Gastroesophageal sphincter (tissue), 4 donors: ENCODE measurements at regions not wholly inside any gene's neighbourhood (a gene's known extent, or its start where the extent isn't known, plus 50 kb on each side); places are given as distances from the start of the nearest gene placed in this dataset.

Source experiments
- ATAC-seq: fragments of 150-250 bp; one replicate; pipeline ENCODE4 v1.9.1; 2016; ENCODE audit warnings: mild to moderate bottlenecking, moderate library complexity
- H3K27ac ChIP-seq, 4 donors: fragments of 200-600 bp; sonication (generic) in 3 of 4; 1 replicate in 3 of 4; 2 replicates in 1 of 4; pipeline ENCODE4 v1.5.1; 2016 to 2019
- H3K27me3 ChIP-seq: fragments of 200-600 bp; sonication (generic); one replicate; pipeline ENCODE4 v1.5.1; 2019
- H3K36me3 ChIP-seq, 2 donors: fragments of 200-600 bp; sonication (generic); one replicate each; pipeline ENCODE4 v1.5.1; 2019; ENCODE audit warnings: control low read depth in 1 of 2
- H3K4me1 ChIP-seq, 3 donors: fragments of 200-600 bp; sonication (generic); 1 replicate in 2 of 3; 2 replicates in 1 of 3; pipeline ENCODE4 v1.5.1; 2016 to 2019; ENCODE audit warnings: control low read depth in 2 of 3
- H3K4me3 ChIP-seq, 2 donors: fragments of 200-600 bp; sonication (generic); one replicate each; pipeline ENCODE4 v1.5.1; 2019; ENCODE audit warnings: mild to moderate bottlenecking in 1 of 2, moderate library complexity in 1 of 2
- H3K9me3 ChIP-seq, 3 donors: fragments of 200-600 bp; sonication (generic); one replicate each; pipeline ENCODE4 v1.5.1; 2017 to 2019; ENCODE audit warnings: control low read depth in 2 of 3
- EP300 ChIP-seq: sonication (generic); formaldehyde crosslinking; IDR thresholded peaks from one replicate; pipeline ENCODE4 v1.6.1; 2017; ENCODE audit warnings: antibody characterized with exemption, mild to moderate bottlenecking
- POLR2A ChIP-seq, 2 donors: fragments of 450-650 bp; IDR thresholded peaks; one replicate each; pipeline ENCODE4 v1.6.1; 2017; ENCODE audit warnings: antibody characterized with exemption in 2 of 2, mild to moderate bottlenecking in 2 of 2, moderate library complexity in 1 of 2
- POLR2AphosphoS5 ChIP-seq: sonication (generic); formaldehyde crosslinking; IDR thresholded peaks from one replicate; pipeline ENCODE4 v1.6.1; 2017; ENCODE audit warnings: antibody characterized with exemption
- WGBS, 2 donors: methylation state at CpG; one replicate each; pipeline ENCODE4 v1.1.5; 2018; ENCODE audit warnings: low coverage in 1 of 2; 5-methylcytosine and 5-hydroxymethylcytosine counted together
- TF ChIP-seq, protein P1 (sequence below), 4 experiments: fragments of 200-600 bp in 2 of 4; fragments of 450-650 bp in 2 of 4; sonication (generic) in 1 of 4; IDR thresholded peaks; one replicate each; pipeline ENCODE4 v1.5.1; 2017 to 2019; ENCODE audit warnings: antibody characterized with exemption in 4 of 4, mild to moderate bottlenecking in 2 of 4, moderate library complexity in 2 of 4

DNA sequence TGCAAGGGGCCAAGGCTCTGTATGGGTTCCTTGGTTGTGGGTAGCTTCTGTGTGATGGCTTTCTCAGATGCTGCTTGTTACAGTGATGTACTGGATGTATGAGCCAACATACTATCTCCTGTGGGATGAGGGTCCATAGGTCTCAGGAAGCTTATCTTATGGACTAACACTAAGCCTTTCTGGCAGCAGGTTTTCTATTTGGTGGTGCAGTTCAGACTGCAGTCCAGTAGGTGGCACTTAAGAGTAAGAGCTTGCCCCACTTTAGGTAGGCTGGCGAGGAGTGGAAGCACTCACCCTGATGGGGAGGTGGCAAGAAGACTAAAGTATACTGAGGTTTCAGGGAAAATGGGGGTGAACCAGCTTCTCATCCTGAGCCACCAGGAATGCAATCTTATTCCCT, 306.7 kb upstream of the MAOA start:
- H3K27me3 ChIP-seq, result no peaks in the 10 kb centered on the region
- H3K4me1 ChIP-seq, result no peaks in the 10 kb centered on the region
- 20% methylated on average over 1 of the region's 1 CpG; no CpG with 5 or more reads in 1 of the 2 donors for WGBS, 2 donors
- ATAC-seq, result no peak
- TF ChIP-seq, protein P1, sequence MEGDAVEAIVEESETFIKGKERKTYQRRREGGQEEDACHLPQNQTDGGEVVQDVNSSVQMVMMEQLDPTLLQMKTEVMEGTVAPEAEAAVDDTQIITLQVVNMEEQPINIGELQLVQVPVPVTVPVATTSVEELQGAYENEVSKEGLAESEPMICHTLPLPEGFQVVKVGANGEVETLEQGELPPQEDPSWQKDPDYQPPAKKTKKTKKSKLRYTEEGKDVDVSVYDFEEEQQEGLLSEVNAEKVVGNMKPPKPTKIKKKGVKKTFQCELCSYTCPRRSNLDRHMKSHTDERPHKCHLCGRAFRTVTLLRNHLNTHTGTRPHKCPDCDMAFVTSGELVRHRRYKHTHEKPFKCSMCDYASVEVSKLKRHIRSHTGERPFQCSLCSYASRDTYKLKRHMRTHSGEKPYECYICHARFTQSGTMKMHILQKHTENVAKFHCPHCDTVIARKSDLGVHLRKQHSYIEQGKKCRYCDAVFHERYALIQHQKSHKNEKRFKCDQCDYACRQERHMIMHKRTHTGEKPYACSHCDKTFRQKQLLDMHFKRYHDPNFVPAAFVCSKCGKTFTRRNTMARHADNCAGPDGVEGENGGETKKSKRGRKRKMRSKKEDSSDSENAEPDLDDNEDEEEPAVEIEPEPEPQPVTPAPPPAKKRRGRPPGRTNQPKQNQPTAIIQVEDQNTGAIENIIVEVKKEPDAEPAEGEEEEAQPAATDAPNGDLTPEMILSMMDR (IDR thresholded peaks at IDR 0.05), result peak in 1 of 4 experiments; percentile 44
- TF ChIP-seq EP300, result no peak
- TF ChIP-seq POLR2AphosphoS5, result no peak
- TF ChIP-seq POLR2A (IDR thresholded peaks at IDR 0.05), result no peak
- no peak overlapping the region for H3K4me3 ChIP-seq
- no peak overlapping the region for H3K27ac ChIP-seq
- no peaks in the 10 kb centered on the region for H3K9me3 ChIP-seq
- no peaks in the 10 kb centered on the region for H3K36me3 ChIP-seq

DNA sequence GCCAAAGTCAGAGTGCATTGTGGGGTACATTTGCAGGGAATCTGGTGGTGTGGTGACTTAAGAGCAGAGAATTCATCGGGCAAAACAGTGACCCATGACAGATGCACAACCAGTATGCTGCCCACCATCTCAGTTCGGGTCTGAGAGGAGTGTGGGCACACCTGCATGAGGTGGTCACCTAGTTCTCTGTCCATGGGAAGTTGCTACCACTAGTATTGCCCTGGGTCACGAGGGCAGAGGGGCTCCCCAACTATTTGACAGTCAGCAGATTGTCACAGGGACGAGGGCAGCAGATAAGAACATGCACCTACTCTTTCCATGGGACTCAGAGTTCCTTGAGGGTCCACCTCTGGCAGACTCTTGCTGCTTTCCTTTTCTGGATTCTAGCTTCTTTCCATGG, 305.2 kb upstream of the MAOA start:
- WGBS, 2 donors, result no CpG with 5 or more reads among the region's 4 CpGs
- no peaks in the 10 kb centered on the region for H3K36me3 ChIP-seq
- H3K4me1 ChIP-seq, result no peaks in the 10 kb centered on the region
- ATAC-seq, result no peak
- no peak overlapping the region for H3K27ac ChIP-seq
- no peak for TF ChIP-seq POLR2A (IDR thresholded peaks at IDR 0.05)
- TF ChIP-seq EP300, result no peak
- no peak for TF ChIP-seq POLR2AphosphoS5
- TF ChIP-seq, protein P1 (IDR thresholded peaks at IDR 0.05), result no peak
- no peak overlapping the region for H3K4me3 ChIP-seq
- H3K9me3 ChIP-seq, result no peaks in the 10 kb centered on the region
- no peaks in the 10 kb centered on the region for H3K27me3 ChIP-seq

DNA sequence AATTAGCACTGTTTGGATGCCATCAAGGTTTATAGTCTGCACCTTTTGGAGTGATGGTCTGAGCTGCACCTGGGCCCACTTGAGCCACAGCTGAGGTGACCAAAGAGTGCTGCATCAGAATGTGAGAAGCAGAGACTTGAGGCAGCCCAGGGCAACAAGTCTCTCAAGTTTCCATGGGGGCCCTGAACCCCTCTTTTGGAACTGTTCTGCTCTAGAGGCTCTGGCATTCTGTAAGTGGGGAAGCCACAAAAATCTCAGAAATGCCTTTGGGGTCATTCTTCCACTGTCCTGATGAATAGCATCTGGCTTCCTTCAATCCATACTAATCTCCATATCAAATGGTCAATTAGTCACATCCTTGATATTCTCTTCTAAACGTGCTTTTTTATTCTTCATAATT, 298.4 kb upstream of the MAOA start:
- Histone ChIP-seq H3K27ac (no peak overlapping the region), H3K9me3 (no peaks in the 10 kb centered on the region), H3K4me1 (no peaks in the 10 kb centered on the region), H3K27me3 (no peaks in the 10 kb centered on the region), H3K36me3 (no peaks in the 10 kb centered on the region), H3K4me3 (no peak overlapping the region)
- TF ChIP-seq EP300 (no peak), POLR2A (IDR thresholded peaks at IDR 0.05) (no peak), POLR2AphosphoS5 (no peak)
- TF ChIP-seq, protein P1 (IDR thresholded peaks at IDR 0.05), result no peak
- no peak for ATAC-seq
- 0 to 18% methylated on average over 1 of the region's 1 CpG for WGBS, 2 donors

DNA sequence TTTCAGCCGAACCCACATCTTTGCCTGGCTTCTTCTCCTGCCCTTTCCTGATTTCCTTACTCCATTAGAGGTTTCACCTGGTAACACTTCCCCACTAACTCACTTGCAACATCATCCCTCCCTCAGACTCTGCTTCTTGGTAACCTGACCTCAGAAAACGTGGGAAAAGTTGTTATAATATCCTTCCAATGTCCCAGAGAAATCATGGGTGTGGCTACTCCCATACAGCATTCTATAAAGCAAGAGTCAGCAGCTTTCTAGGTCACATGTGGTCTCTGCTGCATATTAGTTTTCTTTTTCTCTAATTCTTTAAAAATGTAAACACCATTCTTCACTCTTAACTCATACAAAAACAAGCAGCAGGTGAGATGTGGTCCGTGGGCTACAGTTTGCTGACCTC, 283.1 kb upstream of the MAOA start:
- Histone ChIP-seq H3K36me3 (no peaks in the 10 kb centered on the region), H3K4me1 (no peaks in the 10 kb centered on the region), H3K9me3 (no peaks in the 10 kb centered on the region), H3K27ac (no peak overlapping the region), H3K4me3 (no peak overlapping the region), H3K27me3 (no peaks in the 10 kb centered on the region)
- ATAC-seq, result no peak
- TF ChIP-seq POLR2A (IDR thresholded peaks at IDR 0.05) (no peak), POLR2AphosphoS5 (no peak), EP300 (no peak)
- TF ChIP-seq, protein P1 (IDR thresholded peaks at IDR 0.05), result no peak
- WGBS, 2 donors, result 20 to 50% methylated on average over 1 to 3 of the region's 3 CpGs

DNA sequence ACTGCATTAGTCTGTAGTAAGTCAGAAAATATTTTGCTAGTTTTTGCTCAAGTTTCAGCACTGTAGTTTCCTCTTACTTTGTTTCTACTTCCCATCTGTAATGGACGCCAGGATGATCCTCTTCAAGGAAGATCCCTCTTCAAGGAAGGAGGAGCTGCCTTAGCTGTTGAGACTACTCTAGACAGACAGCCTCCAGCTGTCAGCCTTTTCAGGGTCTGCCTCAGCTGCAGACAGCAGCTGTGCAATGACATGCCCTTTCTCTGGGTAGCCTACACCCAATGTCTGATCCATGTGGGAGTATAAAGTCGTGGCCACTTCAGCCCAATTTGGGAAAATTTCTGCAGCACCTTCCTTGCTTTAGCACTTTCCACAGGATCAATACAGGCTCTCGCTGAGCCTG, 281.0 kb upstream of the MAOA start:
- no peak overlapping the region for H3K4me3 ChIP-seq
- no peaks in the 10 kb centered on the region for H3K4me1 ChIP-seq
- no peaks in the 10 kb centered on the region for H3K27me3 ChIP-seq
- WGBS, 2 donors, result 30% methylated on average over 2 of the region's 3 CpGs; no CpG with 5 or more reads in 1 of the 2 donors
- no peaks in the 10 kb centered on the region for H3K36me3 ChIP-seq
- TF ChIP-seq POLR2AphosphoS5 (no peak), EP300 (no peak), POLR2A (IDR thresholded peaks at IDR 0.05) (no peak)
- TF ChIP-seq, protein P1 (IDR thresholded peaks at IDR 0.05), result no peak
- no peaks in the 10 kb centered on the region for H3K9me3 ChIP-seq
- no peak for ATAC-seq
- no peak overlapping the region for H3K27ac ChIP-seq
